ENCODE measurements at regions not wholly inside any gene's neighbourhood (a gene's known extent, or its start where the extent isn't known, plus 50 kb on each side); places are given as distances from the start of the nearest gene placed in this dataset.

GRCh38 chr2:216793386-216793785 is 66.5 kb downstream of the TNP1 start:
- TF ChIP-seq POLR2A (IDR thresholded peaks at IDR 0.05) (no peak), CTCF (IDR thresholded peaks at IDR 0.05) (no peak), POLR2AphosphoS5 (IDR thresholded peaks at IDR 0.05) (no peak), EP300 (IDR thresholded peaks at IDR 0.05) (no peak)
